Astrocyte of the hippocampus (primary cell): ENCODE measurements at regions not wholly inside any gene's neighbourhood (a gene's known extent, or its start where the extent isn't known, plus 50 kb on each side); places are given as distances from the start of the nearest gene placed in this dataset.

Experiments
- DNase-seq: peaks from one replicate; pipeline ENCODE4 v3.0.0; 2011; ENCODE audit warnings: low read depth, low spot score

DNA sequence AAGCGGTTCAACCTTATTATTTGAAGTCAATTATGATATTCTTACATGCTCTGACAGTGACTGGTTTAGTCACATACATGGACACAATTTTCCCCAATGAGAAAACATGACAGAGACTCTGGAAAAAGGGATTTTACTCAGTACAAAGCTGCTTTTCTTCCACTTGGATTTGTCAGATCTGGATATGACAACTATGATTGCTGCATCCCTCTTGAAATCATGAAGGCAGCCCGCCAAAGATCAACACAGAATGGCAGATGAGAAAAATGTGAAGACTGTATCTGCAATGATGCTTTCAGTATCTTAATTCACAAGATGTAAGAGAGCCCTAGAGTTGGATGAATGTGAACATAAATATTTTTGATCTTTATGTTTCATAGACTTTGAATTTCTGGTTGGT lies 439.6 kb downstream of the CDH8 start:
- DNase-seq, result no peak

DNA sequence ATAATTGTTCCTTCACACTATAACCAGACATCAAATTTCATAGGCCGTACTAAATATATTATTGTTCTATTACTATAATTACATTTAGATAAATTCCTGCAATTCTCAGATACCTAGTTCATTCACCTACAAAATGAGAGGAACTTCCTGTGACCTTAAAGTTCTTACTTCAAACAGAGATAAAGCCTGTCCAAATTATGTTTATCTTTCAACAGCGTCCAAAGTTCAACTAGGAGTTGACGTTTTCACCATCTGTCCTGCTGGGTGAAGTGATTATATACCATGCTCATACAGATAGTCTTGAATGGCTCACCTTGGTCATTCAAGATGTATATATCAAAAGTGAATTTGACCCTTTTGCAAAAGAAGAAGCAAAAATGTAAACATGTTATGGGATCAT lies 440.6 kb downstream of the CDH8 start:
- DNase-seq, result no peak

DNA sequence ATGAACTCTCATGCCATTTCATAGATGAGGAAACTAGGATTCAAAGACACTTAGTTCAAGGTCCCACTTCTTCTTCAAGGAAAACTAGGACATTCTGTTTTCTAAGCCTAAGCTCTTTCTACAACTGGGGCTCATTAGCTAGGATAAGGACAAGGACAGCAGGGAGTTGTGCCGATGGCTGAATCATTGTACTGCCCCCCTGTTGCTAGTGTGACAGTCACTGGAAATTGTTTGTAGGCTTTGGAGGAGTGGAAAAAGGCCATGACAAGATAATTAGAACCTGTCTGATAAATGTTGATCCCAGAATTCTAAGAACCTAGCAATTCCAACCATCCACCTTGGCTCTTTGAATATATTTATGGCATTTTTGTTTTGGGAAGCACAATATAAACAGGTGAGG lies 445.7 kb downstream of the CDH8 start:
- no peak for DNase-seq

DNA sequence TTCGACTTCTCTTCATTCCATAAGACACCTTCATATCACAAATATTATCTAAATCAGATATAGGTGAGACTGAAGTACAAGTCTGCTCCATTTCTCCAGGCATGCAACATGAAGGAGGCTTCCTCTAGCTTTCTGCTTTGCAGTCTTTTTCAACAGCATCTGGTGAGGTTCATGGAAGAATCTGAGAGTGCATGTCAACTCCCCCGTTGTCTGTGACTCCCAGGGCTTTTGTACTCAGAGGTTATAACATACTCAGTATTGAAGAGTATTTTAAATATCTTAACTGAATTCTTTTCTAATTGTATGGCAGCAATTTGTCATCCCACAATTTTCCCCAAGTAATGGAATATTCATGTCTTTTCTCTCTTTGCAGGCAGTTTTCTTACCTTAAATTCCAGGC lies 448.7 kb downstream of the CDH8 start:
- DNase-seq, result no peak

DNA sequence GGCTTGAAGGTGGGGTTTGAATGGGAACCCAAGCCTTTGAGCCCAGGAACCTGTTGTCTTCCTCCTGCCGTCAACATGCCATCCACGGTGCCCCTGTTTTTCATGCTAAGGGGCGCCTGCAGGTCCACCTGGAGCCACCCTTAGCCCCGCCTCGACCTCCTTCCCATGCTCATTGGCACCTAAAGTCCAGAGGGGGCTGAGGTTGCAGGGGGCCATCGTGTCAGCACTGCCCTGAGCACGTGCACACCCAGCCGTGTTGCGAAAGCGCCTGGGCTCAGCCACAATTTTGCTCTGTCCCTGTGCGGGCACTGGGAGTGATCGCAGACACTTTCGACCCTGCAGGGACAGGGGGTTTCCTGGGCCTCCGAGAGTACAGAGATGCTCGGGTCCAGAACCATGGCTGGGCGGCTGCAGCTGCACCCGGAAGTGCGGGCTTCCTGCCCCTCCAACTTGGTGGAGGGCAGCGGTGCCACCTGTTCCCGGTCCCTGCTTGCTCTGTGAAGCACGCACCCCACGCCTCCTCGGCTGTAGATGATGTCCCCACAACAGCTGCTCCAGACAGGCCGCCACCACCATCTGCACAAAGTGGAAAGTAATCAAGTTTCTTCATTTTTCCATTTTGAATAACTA lies 454.7 kb downstream of the CDH8 start:
- DNase-seq, result no peak

DNA sequence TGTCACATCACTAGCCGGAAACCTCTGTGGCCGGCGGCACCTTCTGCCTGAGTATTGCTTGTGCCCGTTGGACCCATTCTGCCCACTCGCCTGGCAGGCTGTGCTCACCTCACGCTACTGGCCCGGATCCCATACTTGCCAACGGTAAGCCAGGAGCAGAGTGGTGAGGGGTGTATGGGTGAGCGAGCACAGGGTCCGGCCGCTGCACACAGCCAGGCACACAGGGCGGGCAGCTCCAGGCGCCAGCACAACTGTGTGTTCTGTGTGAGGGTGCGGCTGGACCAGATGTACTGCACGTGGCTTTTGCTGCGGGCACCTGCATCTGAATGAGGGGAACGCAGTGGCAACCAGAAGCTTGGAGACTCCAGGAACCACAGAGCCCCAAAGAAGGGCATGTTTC lies 455.7 kb downstream of the CDH8 start:
- DNase-seq, result no peak

DNA sequence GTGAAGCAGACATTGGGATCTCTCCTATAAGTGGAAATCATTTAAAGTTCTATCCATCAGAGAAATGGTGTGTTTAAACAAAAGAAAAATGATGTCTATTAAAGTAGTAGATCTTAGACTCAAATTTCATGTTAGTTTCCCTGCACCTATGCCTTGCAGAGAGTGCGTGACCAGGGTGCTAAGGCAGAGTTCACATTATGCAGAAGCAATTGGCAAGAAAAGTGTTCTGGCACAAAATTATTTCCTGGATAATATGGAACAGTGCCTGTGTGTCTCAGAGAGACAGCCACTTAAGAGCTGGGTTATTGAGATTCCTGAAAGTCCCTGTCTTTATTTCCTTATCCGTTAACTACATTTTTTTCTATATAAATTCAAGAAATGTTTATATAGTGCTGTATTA lies 457.0 kb downstream of the CDH8 start:
- DNase-seq, result peak; percentile 28

DNA sequence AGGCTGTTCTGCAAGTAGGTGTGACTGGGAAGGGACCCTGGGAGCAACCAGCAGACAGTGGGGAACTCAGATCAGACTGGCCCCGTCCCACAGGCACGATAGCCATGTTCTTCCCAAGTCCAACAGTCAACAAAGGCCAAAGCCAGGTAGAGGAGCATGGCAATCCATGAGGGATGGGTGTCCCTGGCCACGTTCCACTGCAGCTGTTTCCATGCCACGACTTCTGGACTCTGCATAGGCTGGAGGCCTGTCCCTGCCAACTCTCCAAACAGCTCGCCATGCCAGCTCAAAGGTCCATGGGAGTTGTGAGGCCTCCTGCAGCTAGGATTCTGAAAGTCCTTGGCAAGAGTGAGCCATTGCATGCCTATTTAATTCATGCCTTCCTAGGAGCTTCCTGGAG lies 459.8 kb downstream of the CDH8 start:
- no peak for DNase-seq

DNA sequence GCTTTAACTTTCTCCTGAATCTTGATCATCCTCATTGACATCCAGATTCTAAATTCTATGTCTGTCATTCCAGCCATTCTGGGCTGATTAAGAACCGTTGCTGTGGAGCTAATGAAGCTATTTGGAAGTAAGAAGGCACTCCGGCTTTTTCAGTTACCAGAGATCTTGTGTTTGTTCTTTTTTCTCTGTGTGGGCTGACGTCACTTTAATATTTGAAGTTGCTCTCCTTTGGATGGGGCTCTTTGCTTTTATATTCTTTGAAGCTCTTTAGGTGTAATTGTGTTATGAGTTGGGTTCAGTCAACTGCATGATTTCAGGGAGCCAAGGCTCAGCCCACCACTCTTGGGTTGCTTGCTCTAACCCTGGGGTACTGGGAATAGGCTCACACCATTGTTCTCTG lies 460.6 kb downstream of the CDH8 start:
- no peak for DNase-seq

DNA sequence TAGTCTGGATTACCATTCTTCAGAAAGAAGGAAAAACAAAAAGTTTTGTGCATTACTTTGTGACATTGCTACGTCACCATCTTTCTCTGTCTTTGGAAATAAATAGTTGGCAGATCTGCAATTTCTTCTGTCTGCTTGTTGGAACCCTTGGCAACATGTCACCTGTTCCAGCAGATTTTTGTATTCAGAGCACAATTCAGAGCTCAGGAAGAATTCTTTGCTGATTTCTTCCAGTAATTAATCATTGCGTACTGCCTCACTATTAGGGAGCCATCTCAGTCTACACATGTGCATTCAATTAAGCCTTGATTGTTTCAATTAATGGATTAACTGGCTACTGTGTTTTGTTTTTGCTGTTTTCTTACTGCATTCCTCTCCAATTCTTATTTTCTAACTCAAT lies 467.2 kb downstream of the CDH8 start:
- DNase-seq, result no peak

DNA sequence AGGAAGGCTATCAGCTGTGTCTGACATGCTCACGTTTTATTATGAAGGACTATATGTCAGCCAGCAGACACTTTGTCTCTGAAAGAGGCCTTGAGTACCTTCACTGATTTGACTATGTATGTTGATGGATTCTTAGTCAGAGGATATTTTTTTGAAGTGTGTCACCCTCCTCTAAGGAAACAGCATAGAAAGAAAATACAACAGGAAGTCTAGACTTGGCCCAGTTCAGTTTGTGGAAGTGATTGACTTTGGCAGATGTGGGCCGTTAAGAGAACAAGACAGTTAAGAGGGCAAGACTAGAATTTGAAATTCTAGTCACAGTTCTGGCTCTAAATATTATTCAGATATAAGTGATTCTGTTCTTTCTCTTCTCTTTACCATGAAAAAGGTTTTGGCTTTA lies 471.5 kb downstream of the CDH8 start:
- no peak for DNase-seq

DNA sequence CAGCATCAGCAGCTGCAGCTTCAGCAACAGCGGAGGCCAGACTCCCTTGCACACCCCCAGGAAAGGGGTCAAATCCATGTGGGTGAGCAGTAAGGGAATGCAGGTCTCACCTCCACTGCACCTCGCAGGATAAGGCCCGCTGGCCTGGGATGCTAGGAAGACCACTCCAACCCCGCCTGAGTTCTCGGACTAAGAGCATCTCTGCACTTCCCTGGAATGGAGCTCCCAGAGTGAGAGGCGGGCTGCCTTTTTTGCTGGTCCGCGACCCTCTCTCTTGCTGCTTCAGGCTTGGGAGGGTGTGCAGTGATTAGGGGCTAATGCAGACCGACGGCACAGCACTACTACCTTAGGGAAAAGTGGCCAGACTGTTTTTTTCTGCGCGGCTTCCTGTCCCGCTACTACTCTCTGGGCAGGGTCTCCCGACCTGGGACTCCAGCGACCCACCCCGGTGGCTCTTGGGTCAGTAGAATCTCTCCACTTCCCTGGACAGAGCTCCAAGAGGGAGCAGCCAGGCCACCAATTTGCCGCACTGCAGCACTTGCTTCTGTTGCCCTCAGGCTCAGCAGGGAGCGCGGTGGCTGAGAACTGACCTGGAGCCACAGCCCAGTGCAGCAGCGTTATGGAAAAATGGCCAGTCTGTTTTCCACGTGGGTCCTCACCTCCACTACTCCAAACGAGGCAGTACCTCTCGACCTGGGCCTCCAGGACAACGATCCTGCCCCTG lies 480.4 kb downstream of the CDH8 start:
- no peak for DNase-seq

DNA sequence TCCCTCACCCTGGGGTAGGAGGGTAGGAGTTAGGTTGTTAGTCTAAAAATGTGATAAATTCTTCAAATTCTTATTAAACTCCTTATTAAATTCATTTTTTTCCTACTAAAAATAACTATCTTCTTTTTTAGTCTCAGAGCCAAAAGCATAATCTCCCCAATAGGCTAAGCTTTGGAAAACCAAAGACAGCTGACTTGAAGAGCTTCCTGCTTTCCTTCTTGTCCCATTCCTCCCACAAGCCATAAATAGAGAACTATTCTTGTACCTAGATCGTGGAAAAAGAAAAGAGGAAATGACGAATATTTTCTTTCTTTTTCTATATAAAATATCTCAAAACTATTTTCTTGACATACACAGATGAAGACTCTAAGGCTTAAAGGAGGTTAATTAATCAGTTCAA lies 486.9 kb downstream of the CDH8 start:
- DNase-seq, result no peak

DNA sequence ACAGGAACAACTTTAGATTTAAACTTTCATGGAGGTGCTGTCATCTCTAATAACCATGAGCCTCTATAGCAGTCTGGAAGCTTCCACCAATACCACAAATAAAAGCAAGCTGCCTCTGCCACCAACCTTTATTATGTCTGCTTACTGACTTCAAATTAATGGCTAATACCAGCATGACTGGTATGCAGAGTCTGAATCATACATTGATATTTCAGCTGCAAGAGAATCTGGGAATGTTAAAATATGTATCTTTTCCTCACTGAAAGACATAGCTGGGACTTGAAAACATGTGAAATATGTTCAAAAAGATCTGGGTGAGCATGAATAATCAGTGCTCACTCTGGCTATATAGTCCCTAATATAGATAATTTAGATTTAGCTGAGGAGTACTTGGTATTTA lies 488.6 kb downstream of the CDH8 start:
- no peak for DNase-seq

DNA sequence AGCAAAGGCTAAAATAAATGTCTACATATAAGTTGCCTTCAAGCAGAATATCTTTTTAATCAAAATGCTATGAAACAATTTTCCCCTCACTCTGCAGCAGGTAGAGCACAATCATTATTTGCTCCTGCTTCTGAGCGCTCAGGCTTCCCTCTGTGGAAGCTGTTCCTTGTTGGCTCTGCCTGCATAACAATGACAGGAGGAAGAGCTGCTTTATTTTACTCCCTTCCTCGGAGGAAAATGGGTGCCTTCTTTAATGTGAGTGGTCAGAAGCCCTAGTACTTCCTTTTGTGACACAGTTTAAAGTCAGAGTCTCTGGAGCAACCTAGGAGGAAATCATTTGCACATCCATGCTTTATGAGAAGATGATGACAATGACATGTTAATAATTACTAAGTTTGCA lies 492.1 kb downstream of the CDH8 start:
- DNase-seq, result no peak

DNA sequence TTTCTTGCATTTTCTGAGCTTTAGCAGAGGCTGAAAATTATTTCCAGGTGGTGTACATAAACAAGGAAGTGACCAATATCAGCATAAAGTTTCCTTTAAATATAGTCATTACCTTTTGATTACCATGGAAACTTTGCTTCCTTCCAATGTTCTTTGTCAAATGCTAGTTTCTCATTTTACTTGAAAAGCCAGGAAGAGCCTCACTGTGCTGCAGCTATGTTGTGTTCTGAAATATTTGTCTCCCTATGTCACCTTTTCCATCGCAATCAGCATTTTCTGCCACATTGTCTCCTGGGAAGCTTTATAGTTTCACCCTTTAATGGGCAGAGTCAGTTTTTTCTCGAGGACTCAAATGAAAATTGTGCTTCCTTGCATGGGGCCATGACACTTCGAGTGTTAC lies 496.0 kb downstream of the CDH8 start:
- no peak for DNase-seq

DNA sequence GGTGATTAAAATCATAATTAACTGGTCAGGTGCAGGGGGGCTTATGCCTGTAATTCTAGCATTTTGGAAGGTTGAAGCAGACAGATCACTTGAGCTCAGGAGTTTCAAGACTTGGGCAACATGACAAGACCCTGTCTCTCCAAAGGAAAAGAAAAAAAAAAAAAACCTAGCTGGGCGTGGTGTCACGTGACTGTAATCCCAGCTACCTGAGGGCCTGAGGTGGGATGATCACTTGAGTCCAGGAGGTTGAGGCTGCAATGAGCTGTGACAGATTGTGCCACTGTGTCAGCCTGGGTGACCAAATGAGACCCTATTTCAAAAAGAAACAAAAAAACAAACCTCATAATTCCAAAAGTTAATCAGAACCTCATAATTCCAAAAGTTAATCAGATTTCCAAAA lies 505.5 kb downstream of the CDH8 start:
- no peak for DNase-seq

DNA sequence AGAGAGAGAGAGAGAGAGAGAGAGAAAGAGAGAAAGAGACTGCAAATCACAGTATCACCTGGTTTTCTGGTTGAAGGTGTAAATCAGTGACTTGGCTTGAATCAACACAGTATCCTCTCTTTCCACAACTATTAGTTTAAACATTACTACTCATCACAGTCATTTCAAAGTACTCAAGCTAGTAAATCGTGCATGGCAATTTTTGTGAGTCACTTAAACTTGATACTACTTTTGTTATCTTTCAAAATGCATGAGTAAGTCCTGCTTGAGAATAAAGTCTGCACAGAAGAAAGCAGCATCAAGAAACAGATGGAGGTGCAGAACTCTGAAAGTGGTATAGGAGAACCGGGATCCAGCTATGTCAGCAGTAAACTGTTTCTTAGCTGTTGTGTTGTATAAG lies 535.4 kb downstream of the CDH8 start:
- no peak for DNase-seq

DNA sequence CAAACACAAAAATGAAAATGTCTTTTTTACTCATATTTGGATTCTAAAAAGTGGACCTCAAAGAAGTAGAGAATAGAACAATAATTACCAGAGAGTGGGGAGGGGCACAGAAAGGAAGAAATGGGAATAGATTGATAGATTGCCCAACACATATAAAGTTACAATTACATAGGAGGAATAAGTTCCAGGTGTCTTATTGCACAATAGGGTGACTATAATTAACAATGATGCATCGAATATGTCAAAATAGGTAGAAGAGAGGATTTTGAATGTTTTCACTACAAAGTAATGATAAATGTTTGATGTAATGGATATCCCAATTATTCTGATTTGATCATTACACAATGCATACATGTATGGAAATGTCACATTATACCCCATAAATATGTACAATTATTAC lies 556.0 kb downstream of the CDH8 start:
- no peak for DNase-seq

DNA sequence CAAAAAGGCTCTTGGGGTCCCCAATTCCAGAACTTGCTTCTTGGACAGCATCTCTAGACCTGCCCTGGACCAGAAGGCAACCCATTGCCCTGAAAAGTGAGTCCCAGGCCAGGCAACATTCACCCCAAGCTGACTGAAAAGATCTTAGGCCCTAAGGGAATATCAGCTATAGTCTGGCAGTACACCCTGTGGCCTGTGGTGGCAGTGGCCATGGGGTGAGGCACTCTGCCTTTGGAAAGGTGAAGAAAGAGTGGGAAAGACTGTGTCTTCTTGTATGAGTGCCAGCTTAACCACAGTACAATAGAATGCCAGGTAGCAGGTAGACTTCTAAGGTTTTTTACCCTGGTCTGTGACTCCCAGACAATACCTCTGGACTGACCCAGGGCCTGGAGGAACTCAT lies 564.5 kb downstream of the CDH8 start:
- no peak for DNase-seq

DNA sequence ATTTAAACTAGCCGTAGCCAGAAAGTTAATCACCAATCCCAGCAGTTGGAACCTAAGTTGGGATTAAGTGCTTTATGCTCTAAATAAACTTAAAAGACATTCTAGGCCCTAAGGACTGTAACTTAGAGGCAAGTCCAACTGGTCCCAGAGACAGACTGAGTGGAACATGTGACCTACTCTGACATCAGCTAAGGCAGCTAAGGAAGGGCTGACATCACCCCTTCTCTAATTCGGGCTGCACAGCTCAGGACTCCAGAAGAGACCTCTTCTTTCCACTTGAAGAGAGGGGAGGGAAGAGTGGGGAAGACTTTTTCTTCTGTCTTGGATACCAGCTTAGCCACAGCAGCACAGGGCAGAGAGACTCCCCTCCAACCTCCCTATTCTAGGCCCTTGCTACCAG lies 565.2 kb downstream of the CDH8 start:
- no peak for DNase-seq

DNA sequence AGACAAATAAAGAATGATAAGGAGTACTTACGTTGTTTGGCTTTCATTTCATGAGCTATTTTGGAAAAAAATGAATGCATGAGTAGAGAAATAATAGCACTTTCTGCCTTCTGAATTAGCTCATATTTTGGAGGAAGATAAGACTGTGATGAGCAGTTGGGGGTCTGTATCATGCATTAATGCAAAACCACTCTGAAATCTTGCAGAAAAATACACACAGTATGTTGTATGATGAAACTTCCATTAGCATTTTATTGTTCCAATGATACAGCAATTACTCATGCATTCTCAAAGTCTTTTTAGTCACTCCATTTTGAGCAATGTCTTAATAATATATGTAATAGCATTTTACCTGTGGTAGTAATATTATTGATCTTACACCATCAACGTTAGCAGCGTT lies 571.0 kb downstream of the CDH8 start:
- no peak for DNase-seq

DNA sequence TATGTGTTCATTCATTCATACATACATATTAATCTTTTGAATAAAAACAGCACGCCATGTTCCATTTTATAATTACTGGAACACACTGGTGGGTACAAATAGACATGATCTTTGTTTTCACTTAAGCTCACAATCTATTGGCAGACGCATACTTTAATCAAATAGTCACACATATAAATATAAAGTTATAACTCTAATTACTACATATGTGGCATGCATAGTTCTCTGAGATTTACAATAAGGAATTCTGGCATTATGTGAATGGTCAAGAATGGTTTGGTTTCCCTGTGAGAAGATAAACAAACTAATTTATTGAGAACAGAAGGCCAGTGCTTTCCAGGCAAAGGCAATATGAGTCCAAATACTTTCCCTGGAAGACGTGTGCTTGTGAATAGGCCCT lies 576.2 kb downstream of the CDH8 start:
- no peak for DNase-seq

DNA sequence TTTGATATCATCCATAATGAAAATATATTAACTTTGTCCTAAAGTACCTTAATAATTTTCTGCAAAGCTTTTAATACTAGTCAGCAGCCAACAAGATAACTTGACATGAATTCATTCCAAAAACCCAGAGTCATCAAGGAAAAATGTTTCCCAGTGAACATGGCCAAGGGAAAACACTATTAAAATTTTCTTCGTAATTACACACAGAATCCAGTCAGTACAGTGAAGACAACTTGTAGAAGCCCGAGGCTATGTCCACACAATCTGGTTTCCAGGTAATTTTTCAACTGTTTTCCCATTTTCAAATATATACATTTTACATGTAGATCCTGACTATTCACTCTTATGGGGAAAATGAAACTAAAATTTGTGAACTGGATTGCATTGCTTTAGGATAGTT lies 600.9 kb downstream of the CDH8 start:
- DNase-seq, result peak; percentile 53
